ENCODE measurements at regions not wholly inside any gene's neighbourhood (a gene's known extent, or its start where the extent isn't known, plus 50 kb on each side); places are given as distances from the start of the nearest gene placed in this dataset.
"Not testable (repeated sequence)": the region's sequence is repeated elsewhere in the genome, so short reads cannot be mapped to it uniquely, and the experiment has no call there.

- no peak for DNase-seq
These were observed 241.1 kb upstream of the USP9Y start for GRCh38 chrY:12459965-12460364.

GRCh38 chrY:12464155-12464554, 236.9 kb upstream of the USP9Y start:
- DNase-seq, result no peak

GRCh38 chrY:12465706-12466105, 235.3 kb upstream of the USP9Y start:
- no peak for DNase-seq

GRCh38 chrY:12469081-12469480, 231.9 kb upstream of the USP9Y start:
- peak; percentile 2 for DNase-seq

GRCh38 chrY:12474472-12474871, 226.6 kb upstream of the USP9Y start:
- no peak for DNase-seq

GRCh38 chrY:12479382-12479781, 221.6 kb upstream of the USP9Y start:
- DNase-seq, result peak; percentile 33

GRCh38 chrY:12483394-12483793, 217.6 kb upstream of the USP9Y start:
- no peak for DNase-seq

GRCh38 chrY:12490558-12491209, 210.3 kb upstream of the USP9Y start:
- DNase-seq, result no peak

- DNase-seq, result no peak
These were observed 208.8 kb upstream of the USP9Y start for GRCh38 chrY:12492218-12492617.

GRCh38 chrY:12496007-12496406, 205.0 kb upstream of the USP9Y start:
- no peak for DNase-seq

- DNase-seq, result no peak
These were observed 200.9 kb upstream of the USP9Y start for GRCh38 chrY:12500096-12500495.

- DNase-seq, result not testable (repeated sequence)
These were observed 197.0 kb upstream of the USP9Y start for GRCh38 chrY:12504028-12504427.

- no peak for DNase-seq
These were observed 183.7 kb upstream of the USP9Y start for GRCh38 chrY:12517338-12517737.

- DNase-seq, result no peak
These were observed 175.8 kb upstream of the USP9Y start for GRCh38 chrY:12525206-12525605.

GRCh38 chrY:12526362-12527063, 174.5 kb upstream of the USP9Y start:
- no peak for DNase-seq

GRCh38 chrY:12537226-12537854, 163.7 kb upstream of the USP9Y start:
- DNase-seq, result no peak

- DNase-seq, result no peak
These were observed 154.1 kb upstream of the USP9Y start for GRCh38 chrY:12546746-12547420.

- no peak for DNase-seq
These were observed 148.4 kb upstream of the USP9Y start for GRCh38 chrY:12552471-12553283.

- DNase-seq, result no peak
These were observed 147.1 kb upstream of the USP9Y start for GRCh38 chrY:12553909-12554308.

GRCh38 chrY:12555005-12555404, 146.0 kb upstream of the USP9Y start:
- DNase-seq, result no peak

GRCh38 chrY:12559007-12559406, 142.0 kb upstream of the USP9Y start:
- no peak for DNase-seq

GRCh38 chrY:12576278-12576677, 124.8 kb upstream of the USP9Y start:
- DNase-seq, result no peak
